Panc1 (cell line): ENCODE measurements at regions not wholly inside any gene's neighbourhood (a gene's known extent, or its start where the extent isn't known, plus 50 kb on each side); places are given as distances from the start of the nearest gene placed in this dataset.

Experiments used
- CTCF ChIP-seq: fragments of 450-650 bp; IDR thresholded peaks from 2 replicates; pipeline ENCODE4 v1.5.1; 2017; ENCODE audit warnings: mild to moderate bottlenecking
- POLR2AphosphoS5 ChIP-seq: IDR thresholded peaks from 2 replicates; pipeline ENCODE4 v1.6.1; 2012; ENCODE audit warnings: mild to moderate bottlenecking, low read depth, low read length, moderate library complexity
- REST ChIP-seq, 2 experiments: IDR thresholded peaks; 2 replicates each; pipeline ENCODE4 v1.6.1; 2011 to 2012; ENCODE audit warnings: low read depth in 2 of 2, control low read depth in 1 of 2, low read length in 1 of 2, mild to moderate bottlenecking in 1 of 2, moderate library complexity in 1 of 2; ENCODE audit not compliant: insufficient read depth in 1 of 2
- SIN3A ChIP-seq: IDR thresholded peaks from 2 replicates; pipeline ENCODE4 v1.6.1; 2012; ENCODE audit warnings: low read depth, mild to moderate bottlenecking, low read length, moderate library complexity, borderline replicate concordance; ENCODE audit not compliant: insufficient read depth
- TCF7L2 ChIP-seq: IDR thresholded peaks from 2 replicates; pipeline ENCODE4 v1.6.1; 2011; ENCODE audit warnings: mild to moderate bottlenecking, low read depth, low read length, inconsistent platforms

- TF ChIP-seq CTCF (no peak), POLR2AphosphoS5 (no peak), REST (IDR thresholded peaks at IDR 0.05; ENCODE audit: insufficient read depth in 1 of 2, low read depth in 2 of 2, low read length in 1 of 2) (no peak), TCF7L2 (no peak), SIN3A (no peak)
Measured at GRCh38 chr10:128497660-128498377, 371.6 kb upstream of the MKI67 start.
